Tibial artery (tissue), 4 donors: ENCODE measurements at regions not wholly inside any gene's neighbourhood (a gene's known extent, or its start where the extent isn't known, plus 50 kb on each side); places are given as distances from the start of the nearest gene placed in this dataset.
"Not testable (repeated sequence)": the region's sequence is repeated elsewhere in the genome, so short reads cannot be mapped to it uniquely, and the experiment has no call there.

Experiments
- DNase-seq, 2 donors: peaks; one replicate each; pipeline ENCODE4 v3.0.0-alpha.2; 2019
- H3K27ac ChIP-seq, 2 donors: fragments of 200-600 bp; sonication (generic) in 1 of 2; 1 replicate in 1 of 2; 2 replicates in 1 of 2; pipeline ENCODE4 v1.5.1; 2018 to 2019; ENCODE audit warnings: mild to moderate bottlenecking in 1 of 2
- H3K27me3 ChIP-seq, 2 donors: fragments of 200-600 bp; sonication (generic) in 1 of 2; one replicate each; pipeline versions ENCODE4 v1.5.1 to v1.6.0; 2016 to 2019
- H3K36me3 ChIP-seq, 3 donors: fragments of 200-600 bp; sonication (generic) in 2 of 3; one replicate each; pipeline ENCODE4 v1.5.1; 2016 to 2019; ENCODE audit warnings: mild to moderate bottlenecking in 2 of 3
- H3K4me1 ChIP-seq, 4 donors: fragments of 200-600 bp; sonication (generic) in 2 of 4; 1 replicate in 3 of 4; 2 replicates in 1 of 4; pipeline ENCODE4 v1.5.1; 2016 to 2019
- H3K4me3 ChIP-seq, 2 donors: fragments of 200-600 bp; sonication (generic) in 1 of 2; 1 replicate in 1 of 2; 2 replicates in 1 of 2; pipeline ENCODE4 v1.5.1; 2018 to 2019; ENCODE audit warnings: mild to moderate bottlenecking in 2 of 2
- H3K9me3 ChIP-seq, 3 donors: fragments of 200-600 bp; sonication (generic) in 1 of 3; one replicate each; pipeline ENCODE4 v1.5.1; 2016 to 2019
- CTCF ChIP-seq, 2 experiments: fragments of 200-600 bp in 1 of 2; fragments of 450-650 bp in 1 of 2; IDR thresholded peaks; one replicate each; pipeline ENCODE4 v1.5.1; 2017 to 2019; ENCODE audit warnings: antibody characterized with exemption in 2 of 2, mild to moderate bottlenecking in 1 of 2, moderate library complexity in 1 of 2
- intact Hi-C: fragments of 100-400 bp; cut with DNase I; formaldehyde crosslinking; loops from one replicate; pipeline ENCODE4 v1.15.0; 2023; ENCODE audit warnings: low total_unique reads

DNA sequence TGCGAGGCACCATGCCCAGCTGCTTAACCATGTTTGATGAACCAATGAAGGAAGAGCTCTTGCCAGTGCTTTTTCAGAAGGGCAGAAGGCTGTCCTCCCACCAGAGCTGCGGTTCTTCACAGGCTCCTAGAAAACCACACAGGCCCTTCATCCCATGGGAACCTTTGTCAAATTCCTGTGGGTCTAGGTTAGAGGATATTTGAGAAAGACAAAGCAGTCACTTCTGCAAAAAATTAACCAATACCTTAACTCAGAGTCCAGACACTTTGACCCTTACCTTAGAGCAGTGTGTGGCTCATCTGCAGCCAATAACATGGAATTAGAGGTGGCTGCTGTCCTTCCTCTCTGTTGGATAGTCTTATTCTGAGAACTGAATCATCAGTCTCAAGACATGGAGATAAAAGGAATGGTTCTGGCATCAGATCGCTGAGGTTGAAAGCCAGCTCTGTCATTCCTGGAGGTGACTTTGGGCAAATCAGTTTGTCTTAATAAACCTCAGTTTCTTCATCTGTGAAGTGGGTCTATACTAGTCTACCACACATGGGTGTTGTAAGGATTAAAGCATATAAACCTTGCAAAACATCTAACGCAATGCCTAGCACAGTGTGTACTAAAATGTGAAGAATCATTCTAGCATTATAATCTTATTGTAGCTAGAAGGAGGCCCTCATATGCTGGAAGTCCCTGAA lies 65.1 kb upstream of the PIP4K2A start:
- Histone ChIP-seq H3K27ac (no peak overlapping the region), H3K9me3 (no peaks in the 10 kb centered on the region), H3K4me1 (peaks cover 0 to 18% (median 6%) of the 10 kb centered on the region in 4 donors), H3K4me3 (no peak overlapping the region), H3K27me3 (no peaks in the 10 kb centered on the region), H3K36me3 (no peaks in the 10 kb centered on the region)
- DNase-seq, result no peak
- no peak for TF ChIP-seq CTCF (IDR thresholded peaks at IDR 0.05)
- intact Hi-C loops, result no loop called here

DNA sequence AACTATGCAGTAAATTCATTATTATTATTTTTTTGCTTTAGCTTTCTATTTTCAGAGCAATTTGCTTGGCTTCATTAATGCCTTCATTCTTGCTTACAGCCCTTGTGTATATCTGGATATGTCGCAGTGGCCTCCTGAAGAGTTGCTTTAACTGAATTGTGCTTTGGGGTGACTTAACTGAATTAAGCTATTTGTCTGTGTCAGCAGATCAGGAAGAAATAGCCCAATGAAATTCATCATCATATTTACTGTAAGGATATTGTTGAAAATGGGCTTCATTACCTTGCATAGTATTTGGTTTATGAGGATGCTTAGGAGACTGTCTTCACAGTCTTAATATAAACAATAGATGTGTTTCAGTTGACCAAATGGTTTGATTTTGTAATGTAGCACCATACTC lies 59.7 kb upstream of the PIP4K2A start:
- Histone ChIP-seq H3K9me3 (no peaks in the 10 kb centered on the region), H3K36me3 (no peaks in the 10 kb centered on the region), H3K27me3 (no peaks in the 10 kb centered on the region), H3K27ac (no peak overlapping the region), H3K4me1 (no peaks in the 10 kb centered on the region), H3K4me3 (no peak overlapping the region)
- no peak for DNase-seq
- intact Hi-C loops, result no loop called here
- no peak for TF ChIP-seq CTCF (IDR thresholded peaks at IDR 0.05)

DNA sequence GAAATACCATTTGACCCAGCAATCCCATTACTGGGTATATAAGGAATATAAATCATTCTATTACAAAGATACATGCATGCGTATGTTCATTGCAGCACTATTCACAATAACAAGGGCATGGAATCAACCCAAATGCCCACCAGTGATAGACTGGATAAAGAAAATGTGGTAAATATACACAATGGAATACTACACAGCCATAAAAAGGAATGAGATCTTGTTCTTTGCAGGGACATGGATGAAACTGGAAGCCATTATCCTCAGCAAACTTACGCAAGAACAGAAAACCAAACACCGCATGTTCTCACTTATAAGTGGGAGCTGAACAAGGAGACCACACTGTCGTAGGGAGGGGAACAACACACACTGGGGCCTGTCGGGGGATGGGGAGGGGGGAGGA lies 57.3 kb upstream of the PIP4K2A start:
- intact Hi-C loops, H3K27me3 ChIP-seq, H3K9me3 ChIP-seq, H3K27ac ChIP-seq, H3K36me3 ChIP-seq, H3K4me3 ChIP-seq, DNase-seq: not testable (repeated sequence)
- H3K4me1 ChIP-seq, result peaks cover 0 to 22% (median 19%) of the 10 kb centered on the region in 4 donors

DNA sequence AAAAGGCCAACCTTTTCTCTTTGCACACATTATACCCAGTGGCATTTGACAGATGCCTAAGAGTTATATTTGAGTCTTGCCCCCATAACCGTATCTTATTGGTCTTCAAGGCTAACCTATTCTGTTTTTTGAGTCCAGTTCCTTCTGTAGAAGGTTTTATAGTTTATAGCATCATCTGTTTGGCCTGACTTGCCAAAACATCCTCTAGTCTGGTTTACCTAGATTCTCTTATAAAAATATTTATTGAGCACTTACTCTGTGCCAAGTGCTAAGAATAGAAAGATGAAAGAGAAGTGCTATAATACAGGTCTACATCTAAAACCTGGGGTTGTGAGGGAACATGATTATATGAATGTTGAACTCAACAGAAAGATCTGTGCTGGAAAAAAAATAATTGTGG lies 55.9 kb upstream of the PIP4K2A start:
- intact Hi-C loops, result no loop called here
- Histone ChIP-seq H3K4me1 (peaks cover 0 to 35% (median 21%) of the 10 kb centered on the region in 4 donors), H3K4me3 (no peak overlapping the region), H3K9me3 (no peaks in the 10 kb centered on the region), H3K36me3 (no peaks in the 10 kb centered on the region), H3K27me3 (no peaks in the 10 kb centered on the region), H3K27ac (no peak overlapping the region)
- TF ChIP-seq CTCF (IDR thresholded peaks at IDR 0.05), result no peak
- DNase-seq, result no peak

GRCh38 chr10:22767859-22768258 lies 53.5 kb upstream of the PIP4K2A start:
- Histone ChIP-seq H3K27ac (peak overlapping the region; percentile 71 to 78), H3K36me3 (no peaks in the 10 kb centered on the region), H3K4me1 (peaks cover 0 to 49% (median 31%) of the 10 kb centered on the region in 4 donors), H3K27me3 (no peaks in the 10 kb centered on the region), H3K9me3 (no peaks in the 10 kb centered on the region), H3K4me3 (no peak overlapping the region)
- intact Hi-C loops, result no loop called here
- TF ChIP-seq CTCF (IDR thresholded peaks at IDR 0.05), result no peak
- DNase-seq, result no peak

DNA sequence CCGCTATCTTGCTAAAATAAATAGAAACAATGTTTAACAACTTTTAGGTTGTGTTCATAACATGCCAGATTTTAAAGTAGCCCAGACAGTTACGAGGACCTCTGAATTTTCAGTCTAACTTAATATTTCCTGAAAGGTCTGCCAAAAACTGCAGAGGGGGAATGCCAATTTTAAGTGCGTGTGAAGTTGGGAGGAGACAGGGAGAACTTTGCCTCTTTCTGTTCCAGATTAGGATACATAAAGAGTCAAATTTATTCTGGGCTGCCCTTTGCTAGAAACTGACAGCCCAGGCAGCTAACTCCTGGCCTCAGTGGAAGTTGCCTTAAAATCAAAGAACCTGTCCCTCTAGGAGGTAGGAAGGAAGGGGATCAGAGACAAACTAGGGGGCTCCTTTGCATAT lies 52.3 kb upstream of the PIP4K2A start:
- H3K36me3 ChIP-seq, result no peaks in the 10 kb centered on the region
- TF ChIP-seq CTCF (IDR thresholded peaks at IDR 0.05), result no peak
- peak overlapping the region; percentile 71 to 78 for H3K27ac ChIP-seq
- intact Hi-C loops, result no loop called here
- no peak for DNase-seq
- H3K4me3 ChIP-seq, result no peak overlapping the region
- H3K9me3 ChIP-seq, result no peaks in the 10 kb centered on the region
- H3K27me3 ChIP-seq, result no peaks in the 10 kb centered on the region
- peaks cover 0 to 49% (median 31%) of the 10 kb centered on the region in 4 donors for H3K4me1 ChIP-seq
